CD4-positive, alpha-beta T cell treated with Interleukin-1 beta for 1 hour (primary cell): ENCODE measurements at regions not wholly inside any gene's neighbourhood (a gene's known extent, or its start where the extent isn't known, plus 50 kb on each side); places are given as distances from the start of the nearest gene placed in this dataset.

ENCODE experiments used
- DNase-seq, 2 donors: peaks; one replicate each; pipeline ENCODE4 v3.0.0-alpha.2; 2020 to 2022

GRCh38 chr2:240362826-240363745, 72.4 kb upstream of the GPC1 start:
- DNase-seq, result no peak

GRCh38 chr2:240363746-240364581, 71.5 kb upstream of the GPC1 start:
- no peak for DNase-seq

GRCh38 chr2:240364582-240364960, 70.9 kb upstream of the GPC1 start:
- DNase-seq, result no peak

GRCh38 chr2:240364961-240365775, 70.3 kb upstream of the GPC1 start:
- no peak for DNase-seq

- DNase-seq, result no peak
These were observed 69.4 kb upstream of the GPC1 start for GRCh38 chr2:240365971-240366471.

- DNase-seq, result no peak
These were observed 68.6 kb upstream of the GPC1 start for GRCh38 chr2:240366901-240367300.

- DNase-seq, result no peak
These were observed 67.7 kb upstream of the GPC1 start for GRCh38 chr2:240367721-240368120.

GRCh38 chr2:240368781-240369331, 66.6 kb upstream of the GPC1 start:
- no peak for DNase-seq

GRCh38 chr2:240369335-240369734, 66.1 kb upstream of the GPC1 start:
- DNase-seq, result no peak

GRCh38 chr2:240369801-240370585, 65.5 kb upstream of the GPC1 start:
- DNase-seq, result no peak

GRCh38 chr2:240371129-240372000, 64.1 kb upstream of the GPC1 start:
- no peak for DNase-seq

- DNase-seq, result no peak
These were observed 63.4 kb upstream of the GPC1 start for GRCh38 chr2:240372101-240372500.

- DNase-seq, result no peak
These were observed 62.1 kb upstream of the GPC1 start for GRCh38 chr2:240373289-240373885.

- DNase-seq, result no peak
These were observed 61.2 kb upstream of the GPC1 start for GRCh38 chr2:240374085-240374907.

GRCh38 chr2:240375024-240375645, 60.3 kb upstream of the GPC1 start:
- DNase-seq, result no peak

GRCh38 chr2:240376739-240377138, 58.7 kb upstream of the GPC1 start:
- no peak for DNase-seq

- DNase-seq, result no peak
These were observed 58.1 kb upstream of the GPC1 start for GRCh38 chr2:240377366-240377765.

GRCh38 chr2:240379089-240379636, 56.3 kb upstream of the GPC1 start:
- DNase-seq, result no peak
